Aorta (tissue), 5 donors: ENCODE measurements at regions not wholly inside any gene's neighbourhood (a gene's known extent, or its start where the extent isn't known, plus 50 kb on each side); places are given as distances from the start of the nearest gene placed in this dataset.

Experiments
- ATAC-seq: fragments of 200-7000 bp; cut with Tn5 transposase; one replicate; pipeline ENCODE4 v1.9.1; 2022; ENCODE audit warnings: moderate library complexity; ENCODE audit not compliant: low FRiP score
- DNase-seq, 2 donors: peaks; one replicate each; pipeline ENCODE4 v3.0.0-alpha.2; 2020
- H3K27ac ChIP-seq, 2 donors: one replicate each; pipeline ENCODE4 v1.5.1; 2013; ENCODE audit warnings: low read length in 2 of 2, mild to moderate bottlenecking in 2 of 2, moderate library complexity in 2 of 2, control low read depth in 1 of 2, inconsistent platforms in 1 of 2, low read depth in 1 of 2
- H3K27me3 ChIP-seq, 2 donors: one replicate each; pipeline ENCODE4 v1.6.1; 2013; ENCODE audit warnings: control low read depth in 1 of 2, low read length in 1 of 2, mild to moderate bottlenecking in 1 of 2, moderate library complexity in 1 of 2; ENCODE audit not compliant: insufficient read depth in 2 of 2, control insufficient read depth in 1 of 2
- H3K36me3 ChIP-seq, 2 donors: one replicate each; pipeline ENCODE4 v1.6.1; 2013; ENCODE audit warnings: control low read depth in 1 of 2, low read length in 1 of 2, mild to moderate bottlenecking in 1 of 2; ENCODE audit not compliant: insufficient read depth in 2 of 2, control insufficient read depth in 1 of 2
- H3K4me1 ChIP-seq, 2 donors: one replicate each; pipeline ENCODE4 v1.6.1; 2013; ENCODE audit warnings: low read length in 2 of 2, control low read depth in 1 of 2, mild to moderate bottlenecking in 1 of 2, moderate library complexity in 1 of 2; ENCODE audit not compliant: insufficient read depth in 2 of 2, control insufficient read depth in 1 of 2
- H3K4me3 ChIP-seq, 2 donors: one replicate each; pipeline ENCODE4 v1.5.1; 2013; ENCODE audit warnings: low read length in 2 of 2, control low read depth in 1 of 2, mild to moderate bottlenecking in 1 of 2
- H3K9me3 ChIP-seq: one replicate; pipeline ENCODE4 v1.6.1; 2013; ENCODE audit warnings: mild to moderate bottlenecking, low read length; ENCODE audit not compliant: control insufficient read depth
- WGBS, 2 donors: extraction: QIAGEN DNeasy Blood & Tissue Kit; methylation state at CpG; one replicate each; pipeline ENCODE4 v1.1.7; 2013; 5-methylcytosine and 5-hydroxymethylcytosine counted together
- intact Hi-C, 2 donors: fragments of 100-400 bp; cut with DNase I; formaldehyde crosslinking; loops; one replicate each; pipeline versions ENCODE4 v1.14.2 to v1.15.0; 2022
- donor health status: healthy with polysubstance abuse.
- donor health status: Bipolar disorder and iron deficiency.
- donor health status: DM: no; HTN: no; CAD: no.
- donor health status: DM: no; HTN: no; CAD: no.
- donor health status: DM: yes; HTN: yes; CAD: no.

- Histone ChIP-seq H3K4me1 (no peaks in the 10 kb centered on the region), H3K4me3 (no peak overlapping the region), H3K27me3 (no peaks in the 10 kb centered on the region), H3K27ac (no peak overlapping the region), H3K36me3 (no peaks in the 10 kb centered on the region), H3K9me3 (no peaks in the 10 kb centered on the region)
- ATAC-seq (no peak), DNase-seq (no peak)
- WGBS, 2 donors, result 18 to 27% methylated on average over 3 of the region's 3 CpGs
- intact Hi-C loops, result no loop called here
Observed at GRCh38 chrX:110987292-110987691, 108.7 kb upstream of the PAK3 start.

- WGBS, 2 donors, result 34 to 44% methylated on average over 2 of the region's 2 CpGs
Observed at GRCh38 chrX:110985470-110985869, 110.5 kb upstream of the PAK3 start.

GRCh38 chrX:110983024-110983423 lies 113.0 kb upstream of the PAK3 start:
- H3K27me3 ChIP-seq, result no peaks in the 10 kb centered on the region
- H3K9me3 ChIP-seq, result no peaks in the 10 kb centered on the region
- H3K4me1 ChIP-seq, result no peaks in the 10 kb centered on the region
- 40 to 61% methylated on average over 2 of the region's 2 CpGs for WGBS, 2 donors
- no peak overlapping the region for H3K27ac ChIP-seq
- H3K4me3 ChIP-seq, result no peak overlapping the region
- intact Hi-C loops, result no loop called here
- ATAC-seq (no peak), DNase-seq (no peak)
- H3K36me3 ChIP-seq, result no peaks in the 10 kb centered on the region

More at GRCh38 chrX:110985470-110985869, 110.5 kb upstream of the PAK3 start:
- no peaks in the 10 kb centered on the region for H3K36me3 ChIP-seq
- no peaks in the 10 kb centered on the region for H3K9me3 ChIP-seq
- intact Hi-C loops, result no loop called here
- H3K4me1 ChIP-seq, result no peaks in the 10 kb centered on the region
- H3K27ac ChIP-seq, result no peak overlapping the region
- ATAC-seq (no peak), DNase-seq (no peak)
- no peaks in the 10 kb centered on the region for H3K27me3 ChIP-seq
- H3K4me3 ChIP-seq, result no peak overlapping the region

GRCh38 chrX:110966839-110967238 lies 129.2 kb upstream of the PAK3 start:
- Histone ChIP-seq H3K27me3 (no peaks in the 10 kb centered on the region), H3K4me3 (no peak overlapping the region), H3K36me3 (no peaks in the 10 kb centered on the region), H3K27ac (no peak overlapping the region), H3K4me1 (no peaks in the 10 kb centered on the region), H3K9me3 (no peaks in the 10 kb centered on the region)
- WGBS, 2 donors, result 90 to 97% methylated on average over 1 of the region's 1 CpG
- DNase-seq, result no peak
- ATAC-seq, result no peak
- intact Hi-C loops, result no loop called here

- Histone ChIP-seq H3K4me3 (no peak overlapping the region), H3K27ac (no peak overlapping the region), H3K9me3 (no peaks in the 10 kb centered on the region), H3K27me3 (no peaks in the 10 kb centered on the region), H3K36me3 (no peaks in the 10 kb centered on the region), H3K4me1 (no peaks in the 10 kb centered on the region)
- DNase-seq, result no peak
- 61 to 96% methylated on average over 1 of the region's 1 CpG for WGBS, 2 donors
- no peak for ATAC-seq
- intact Hi-C loops, result no loop called here
Observed at GRCh38 chrX:110966091-110966454, 129.9 kb upstream of the PAK3 start.

GRCh38 chrX:110965409-110966090 lies 130.4 kb upstream of the PAK3 start:
- 68 to 92% methylated on average over 4 of the region's 4 CpGs for WGBS, 2 donors
- intact Hi-C loops, result no loop called here
- H3K4me1 ChIP-seq, result no peaks in the 10 kb centered on the region
- no peak overlapping the region for H3K4me3 ChIP-seq
- no peaks in the 10 kb centered on the region for H3K36me3 ChIP-seq
- no peaks in the 10 kb centered on the region for H3K27me3 ChIP-seq
- no peak for DNase-seq
- no peaks in the 10 kb centered on the region for H3K9me3 ChIP-seq
- ATAC-seq, result no peak
- no peak overlapping the region for H3K27ac ChIP-seq

- intact Hi-C loops, result no loop called here
- DNase-seq, result no peak
- Histone ChIP-seq H3K27me3 (no peaks in the 10 kb centered on the region), H3K4me3 (no peak overlapping the region), H3K36me3 (no peaks in the 10 kb centered on the region), H3K27ac (no peak overlapping the region), H3K4me1 (no peaks in the 10 kb centered on the region), H3K9me3 (no peaks in the 10 kb centered on the region)
- WGBS, 2 donors, result 49 to 60% methylated on average over 4 of the region's 4 CpGs
- no peak for ATAC-seq
Observed at GRCh38 chrX:110964786-110965185, 131.2 kb upstream of the PAK3 start.

GRCh38 chrX:110962451-110962850 lies 133.5 kb upstream of the PAK3 start:
- no peak overlapping the region for H3K27ac ChIP-seq
- H3K4me3 ChIP-seq, result no peak overlapping the region
- H3K36me3 ChIP-seq, result no peaks in the 10 kb centered on the region
- DNase-seq (no peak), ATAC-seq (no peak)
- H3K9me3 ChIP-seq, result no peaks in the 10 kb centered on the region
- 79 to 92% methylated on average over 2 of the region's 2 CpGs for WGBS, 2 donors
- no peaks in the 10 kb centered on the region for H3K27me3 ChIP-seq
- intact Hi-C loops, result no loop called here
- H3K4me1 ChIP-seq, result no peaks in the 10 kb centered on the region

GRCh38 chrX:110955706-110956105 lies 140.3 kb upstream of the PAK3 start:
- H3K27me3 ChIP-seq, result no peaks in the 10 kb centered on the region
- no peak overlapping the region for H3K4me3 ChIP-seq
- H3K4me1 ChIP-seq, result no peaks in the 10 kb centered on the region
- no peak overlapping the region for H3K27ac ChIP-seq
- no peak for DNase-seq
- H3K9me3 ChIP-seq, result no peaks in the 10 kb centered on the region
- H3K36me3 ChIP-seq, result no peaks in the 10 kb centered on the region
- no peak for ATAC-seq
- intact Hi-C loops, result no loop called here
